Activated T-cell treated with anti-CD3 and anti-CD28 coated beads, Interleukin-2, amount 50 U/mL, for 48 hours (primary cell): ENCODE measurements at regions not wholly inside any gene's neighbourhood (a gene's known extent, or its start where the extent isn't known, plus 50 kb on each side); places are given as distances from the start of the nearest gene placed in this dataset.
"Not testable (repeated sequence)": the region's sequence is repeated elsewhere in the genome, so short reads cannot be mapped to it uniquely, and the experiment has no call there.

Experiments used
- DNase-seq, 2 experiments: peaks; one replicate each; pipeline ENCODE4 v3.0.0-alpha.2; 2020

- no peak for DNase-seq
Measured at GRCh38 chr15:26015516-26016075, 152.5 kb upstream of the ATP10A start.

- DNase-seq, result no peak
Measured at GRCh38 chr15:26013981-26014380, 150.9 kb upstream of the ATP10A start.

GRCh38 chr15:26011916-26012315, 148.8 kb upstream of the ATP10A start:
- DNase-seq, result no peak

GRCh38 chr15:26007151-26007550, 144.0 kb upstream of the ATP10A start:
- no peak for DNase-seq

GRCh38 chr15:26001201-26001600, 138.1 kb upstream of the ATP10A start:
- DNase-seq, result no peak

DNA sequence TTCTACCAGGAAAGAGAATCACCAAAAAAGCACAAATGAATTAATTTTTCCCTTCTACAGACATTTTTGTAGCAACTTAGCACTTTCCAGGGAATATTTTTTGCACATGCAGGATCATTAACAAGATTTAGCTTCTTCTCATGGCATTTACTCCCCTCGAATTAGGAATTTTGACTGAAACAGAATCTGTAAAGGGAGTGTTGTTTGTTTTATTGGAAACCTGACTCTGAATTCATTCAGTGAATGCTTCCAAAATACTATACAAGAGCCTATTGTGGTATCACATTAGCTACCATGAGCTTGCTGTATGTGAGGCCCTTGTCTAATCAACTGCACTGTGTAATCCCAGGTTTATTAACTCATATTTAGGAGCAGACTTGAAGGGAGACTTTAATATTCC, 130.4 kb upstream of the ATP10A start:
- no peak for DNase-seq

GRCh38 chr15:25990220-25990619, 127.1 kb upstream of the ATP10A start:
- no peak for DNase-seq

DNA sequence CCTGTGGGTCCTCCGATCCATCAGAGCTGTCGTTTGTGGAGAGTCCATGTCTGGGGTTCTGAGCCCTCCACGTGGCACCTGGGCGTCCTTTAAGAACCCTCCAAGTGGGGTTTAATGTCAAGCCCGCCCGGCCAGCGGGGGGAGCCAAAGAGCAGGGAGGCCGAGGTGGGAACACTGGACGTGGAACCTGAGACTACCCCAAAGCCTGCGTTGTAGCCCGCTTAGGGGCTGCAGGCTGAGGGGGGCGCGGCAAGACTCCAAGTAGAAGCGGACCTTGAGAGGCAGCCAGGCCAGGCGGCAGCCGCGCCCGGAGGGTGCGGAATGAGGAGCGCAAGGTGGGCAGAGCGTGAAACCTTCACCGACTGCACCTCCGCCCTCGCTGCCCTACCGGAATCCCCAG, 126.2 kb upstream of the ATP10A start:
- peak; percentile 37 for DNase-seq

DNA sequence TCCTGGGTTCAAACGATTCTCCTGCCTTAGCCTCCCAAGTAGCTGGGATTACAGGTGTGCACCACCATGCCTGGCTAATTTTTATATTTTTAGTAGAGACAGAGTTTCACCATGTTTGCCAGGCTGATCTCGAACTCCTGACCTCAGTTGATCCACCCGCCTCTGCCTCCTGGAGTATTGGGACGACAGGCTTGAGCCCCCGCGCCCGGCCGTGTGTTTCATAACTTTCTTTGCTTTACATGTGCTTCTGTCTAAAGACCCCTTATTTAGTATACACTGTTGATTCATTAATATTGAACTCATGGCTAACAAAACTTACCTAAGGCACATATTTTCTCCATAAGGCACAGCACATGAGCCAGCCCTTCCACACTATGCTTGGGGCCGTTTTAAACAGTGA, 125.6 kb upstream of the ATP10A start:
- not testable (repeated sequence) for DNase-seq

DNA sequence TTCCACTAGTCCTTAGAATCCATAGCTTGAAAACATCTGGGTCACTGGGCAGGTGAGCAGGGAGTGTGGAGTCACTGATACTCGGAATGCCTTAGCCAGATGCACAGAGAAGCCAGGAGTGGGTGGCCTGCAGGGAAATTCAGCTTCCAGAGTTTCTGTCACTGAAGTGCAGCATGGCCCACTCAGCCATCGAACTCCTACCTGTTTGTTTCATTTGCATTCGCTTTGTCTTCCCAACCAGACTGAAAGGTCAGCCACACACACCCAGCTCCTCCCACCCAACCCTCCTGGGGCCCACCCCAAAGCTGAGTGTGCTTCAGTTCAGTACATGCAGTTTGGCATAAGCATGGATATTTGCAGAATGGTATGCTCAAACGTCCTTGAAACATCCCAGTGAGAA, 124.5 kb upstream of the ATP10A start:
- DNase-seq, result no peak

- DNase-seq, result no peak
Measured at GRCh38 chr15:25985165-25985564, 122.0 kb upstream of the ATP10A start.

DNA sequence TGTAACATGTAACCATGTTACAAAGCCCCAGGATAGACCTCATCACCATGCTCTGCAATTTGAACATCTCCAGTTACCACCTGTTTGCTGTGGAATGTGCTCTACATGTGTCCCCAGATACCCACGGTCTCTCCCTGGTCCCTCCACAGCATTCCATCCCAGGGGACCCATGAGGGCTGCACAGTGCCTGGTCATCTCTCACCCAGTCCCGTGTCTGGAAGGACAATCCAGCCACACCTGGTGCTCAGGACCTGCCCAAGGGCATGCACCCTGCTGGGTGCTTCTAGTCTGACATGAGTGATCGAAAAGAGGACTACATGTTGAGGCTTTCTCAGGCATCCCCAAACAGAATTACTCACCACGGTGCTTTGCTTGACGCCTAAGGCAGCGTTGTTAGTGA, 119.6 kb upstream of the ATP10A start:
- DNase-seq, result no peak

DNA sequence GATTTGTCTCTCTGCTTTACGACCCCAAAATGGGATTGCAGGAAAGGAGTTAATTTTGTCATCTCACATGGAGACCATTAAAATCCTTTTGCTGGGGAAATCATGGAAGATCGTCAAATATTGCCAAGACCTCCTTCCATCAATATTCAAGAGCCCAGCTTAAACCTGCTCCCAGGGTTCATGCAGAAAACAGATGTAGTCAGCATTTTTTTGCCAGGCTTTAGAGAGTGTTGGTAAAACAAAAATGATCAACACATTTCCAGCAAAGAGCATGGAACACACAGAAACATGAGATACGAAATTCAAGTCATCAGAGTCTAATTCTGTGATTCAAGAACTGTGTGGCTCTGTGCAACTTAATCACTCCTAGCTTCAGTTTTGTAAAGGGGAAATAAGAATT, 118.0 kb upstream of the ATP10A start:
- no peak for DNase-seq

GRCh38 chr15:25972141-25972675, 109.1 kb upstream of the ATP10A start:
- no peak for DNase-seq

DNA sequence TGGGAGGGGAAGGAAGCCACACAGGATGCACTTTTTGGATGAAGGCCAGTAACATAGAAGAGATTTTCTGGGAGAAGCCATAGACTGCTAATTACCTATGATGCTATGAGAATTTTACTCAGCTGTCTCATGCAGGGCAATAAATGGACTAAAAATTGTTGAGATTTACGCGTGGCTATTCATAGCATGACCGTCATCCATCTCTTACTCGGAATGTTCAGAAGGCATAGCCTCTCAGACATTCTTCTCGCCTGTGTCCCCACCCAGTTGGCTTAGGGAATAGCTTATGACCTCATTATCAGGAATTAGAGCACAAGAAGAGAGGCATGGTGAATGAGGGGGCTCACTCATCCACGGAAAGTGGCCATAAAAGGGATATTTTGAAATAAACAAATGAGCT, 107.9 kb upstream of the ATP10A start:
- DNase-seq, result no peak

DNA sequence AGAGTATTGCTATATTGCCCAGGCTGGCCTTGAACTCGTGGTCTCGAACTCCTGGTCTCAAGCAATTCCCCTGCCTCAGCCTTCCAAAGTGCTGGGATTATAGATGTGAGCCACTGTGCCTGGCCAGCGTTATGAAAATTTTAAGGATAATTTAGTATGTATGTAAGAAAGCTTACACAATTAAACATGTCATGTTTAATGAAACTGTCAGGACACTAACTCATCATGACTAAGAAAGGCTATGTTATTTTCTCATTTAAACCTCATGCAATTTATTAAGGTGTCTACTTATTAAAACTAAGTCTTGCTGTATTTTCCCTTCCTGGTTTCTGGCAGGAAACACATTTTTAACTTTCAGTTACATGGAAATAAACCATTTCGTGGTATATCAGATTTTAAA, 106.8 kb upstream of the ATP10A start:
- DNase-seq, result no peak

GRCh38 chr15:25967116-25967515, 104.0 kb upstream of the ATP10A start:
- no peak for DNase-seq

DNA sequence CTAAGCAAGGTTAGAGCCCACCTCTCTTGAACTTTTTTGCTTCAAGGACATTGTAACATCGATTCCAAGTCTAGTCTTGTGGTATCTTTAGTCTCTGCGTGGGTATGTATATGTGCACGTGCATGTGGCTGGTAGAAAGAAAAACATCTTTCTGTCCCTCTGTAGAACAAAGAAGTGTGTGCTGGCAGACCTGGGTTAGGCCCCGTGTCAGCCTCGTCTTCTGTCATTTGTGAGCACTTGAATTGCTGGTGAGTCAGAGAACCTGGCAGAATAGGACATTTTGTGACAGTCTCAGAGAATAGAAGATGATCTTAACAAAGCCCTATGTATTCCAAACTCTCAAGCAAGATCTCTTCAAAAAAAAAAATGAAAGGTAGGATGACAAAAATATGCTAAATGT, 102.2 kb upstream of the ATP10A start:
- no peak for DNase-seq

DNA sequence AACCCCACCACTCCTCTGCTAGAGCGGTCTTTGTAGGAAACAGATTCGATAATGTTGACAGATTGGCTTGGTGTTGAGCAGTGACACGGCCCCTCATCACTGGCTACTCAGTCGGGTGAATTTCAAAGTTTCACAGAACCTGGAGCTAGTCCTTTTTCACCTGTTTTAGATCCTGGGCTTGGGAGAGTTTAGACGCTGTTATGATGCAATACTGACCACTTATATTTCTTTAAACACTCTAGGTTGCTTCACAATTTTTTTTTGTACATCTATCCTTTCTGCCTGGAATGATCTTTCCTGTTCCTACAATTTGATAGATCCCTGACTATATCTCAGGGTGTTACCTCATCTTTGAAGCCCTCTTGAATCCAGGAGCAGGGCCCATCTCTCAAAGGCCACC, 97.1 kb upstream of the ATP10A start:
- no peak for DNase-seq

GRCh38 chr15:25959100-25959499, 96.0 kb upstream of the ATP10A start:
- DNase-seq, result no peak

- DNase-seq, result no peak
Measured at GRCh38 chr15:25955628-25956027, 92.5 kb upstream of the ATP10A start.

DNA sequence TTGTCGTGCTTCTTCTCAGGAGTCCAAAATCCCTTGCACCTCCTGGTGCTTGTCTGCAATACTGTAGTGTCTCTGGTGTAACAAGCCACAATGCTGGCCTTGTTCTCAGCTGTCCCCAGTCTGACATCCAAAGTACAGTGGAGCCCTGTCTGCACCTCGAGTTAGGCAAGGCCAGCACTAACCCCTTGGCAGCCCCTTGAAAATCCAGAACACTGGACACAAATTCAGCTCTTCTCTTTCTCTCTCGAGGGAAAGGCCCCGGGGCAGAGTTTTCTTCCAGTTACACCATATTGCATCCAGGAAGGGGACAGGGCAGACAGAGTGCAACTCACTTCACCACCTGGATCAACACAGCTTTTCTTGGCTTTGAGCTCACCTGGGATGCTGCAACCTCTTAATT, 91.3 kb upstream of the ATP10A start:
- no peak for DNase-seq

DNA sequence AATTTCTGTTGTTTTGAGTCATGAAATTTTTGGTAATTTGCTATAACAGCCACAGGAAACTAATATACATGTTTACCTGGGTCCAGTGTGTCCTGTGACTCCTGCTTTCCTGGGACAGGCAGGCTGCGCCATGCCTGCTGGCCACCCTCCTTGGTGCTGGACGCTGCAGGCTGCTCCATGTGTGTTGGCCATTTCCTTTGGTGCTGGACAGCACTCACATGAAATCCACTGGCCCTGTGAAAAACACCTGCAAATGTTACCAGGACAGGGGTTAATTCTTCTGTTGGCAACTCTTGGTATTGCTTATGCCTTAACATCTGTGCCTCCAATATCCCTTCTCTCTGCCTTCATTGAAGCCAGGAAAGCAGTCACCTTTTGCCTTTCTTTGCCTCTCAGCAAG, 86.9 kb upstream of the ATP10A start:
- DNase-seq, result no peak

DNA sequence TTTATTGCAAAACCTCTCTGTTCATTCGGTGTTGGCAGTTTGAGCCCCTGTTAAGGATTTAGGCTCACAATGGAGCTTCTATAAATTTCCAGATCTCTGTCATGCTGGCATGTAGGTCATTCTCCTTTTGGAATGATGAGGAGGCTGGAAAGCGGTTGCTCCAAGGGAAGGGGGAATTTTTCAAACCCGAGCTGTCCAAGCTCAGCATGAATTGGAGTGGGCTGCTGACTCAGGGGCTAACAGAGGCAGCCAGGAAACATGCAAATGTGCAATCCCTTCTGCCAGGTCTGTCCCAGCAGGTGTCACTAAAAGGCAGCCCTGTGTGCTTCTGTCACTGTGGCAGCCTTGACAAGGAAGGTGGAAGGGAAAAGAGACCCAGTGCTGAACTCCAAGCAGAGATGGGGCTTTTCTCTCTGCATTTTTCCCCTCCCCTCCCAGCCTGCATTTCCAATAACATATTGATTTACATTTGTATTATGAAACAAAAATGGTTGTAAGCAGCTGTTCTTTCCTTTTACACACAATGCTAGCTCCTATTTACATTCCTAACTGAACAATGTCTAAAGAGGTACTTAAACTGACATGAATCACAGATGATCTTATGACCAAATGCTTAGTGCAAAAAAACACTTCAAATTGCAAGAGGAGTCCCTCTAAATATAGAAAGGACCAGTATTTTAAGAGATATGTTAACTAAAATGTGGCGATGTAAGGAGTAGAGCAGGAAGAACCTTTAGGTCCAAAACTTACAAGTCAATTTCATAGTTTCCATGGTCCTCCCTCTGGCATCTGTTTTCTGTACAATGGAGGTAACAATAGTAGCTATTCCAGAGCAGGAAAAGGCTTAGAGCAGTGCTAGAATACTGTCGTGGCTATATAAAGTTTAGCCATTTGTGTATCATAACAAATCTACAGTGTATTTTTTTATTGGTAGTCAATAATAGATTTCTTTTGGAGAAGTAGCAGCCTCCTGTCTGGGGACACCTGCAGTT, 84.5 kb upstream of the ATP10A start:
- DNase-seq, result no peak
